ENCODE measurements at regions not wholly inside any gene's neighbourhood (a gene's known extent, or its start where the extent isn't known, plus 50 kb on each side); places are given as distances from the start of the nearest gene placed in this dataset.

GRCh38 chr4:126513596-126513995 is 1119.2 kb upstream of the INTU start:
- TF ChIP-seq CTCF (IDR thresholded peaks at IDR 0.05; ENCODE audit: insufficient read depth, low read depth, low read length) (no peak), EZH2 (IDR thresholded peaks at IDR 0.05; ENCODE audit: insufficient read depth, low read length) (no peak)
